ENCODE measurements at regions not wholly inside any gene's neighbourhood (a gene's known extent, or its start where the extent isn't known, plus 50 kb on each side); places are given as distances from the start of the nearest gene placed in this dataset.

DNA sequence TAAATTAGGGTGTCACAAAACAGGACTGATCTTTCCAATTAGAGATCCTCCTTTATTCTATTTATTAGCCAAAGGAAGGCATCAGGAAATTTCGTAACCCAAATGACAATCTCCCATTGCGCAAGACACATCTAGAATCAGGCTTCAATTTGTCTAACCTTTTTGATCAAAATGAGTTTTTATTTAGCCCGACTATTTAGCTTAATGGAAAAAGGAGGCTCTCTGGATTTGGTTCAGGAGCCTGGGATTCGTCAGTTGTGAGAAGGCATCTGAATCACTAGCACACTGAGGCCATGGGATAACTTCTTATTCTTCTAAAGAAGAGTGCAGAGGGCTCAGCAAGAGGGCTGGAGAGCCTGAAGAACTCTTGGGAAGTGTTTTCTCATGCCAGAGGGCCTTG, 332.1 kb upstream of the ETAA1 start (continued):
- TF ChIP-seq ZFP3 (tag by site-specific recombination; IDR thresholded peaks at IDR 0.05; ENCODE audit: low read depth) (no peak), YY2 (tag by site-specific recombination; IDR thresholded peaks at IDR 0.05) (no peak), ZNF548 (tag by site-specific recombination; IDR thresholded peaks at IDR 0.05) (no peak)

DNA sequence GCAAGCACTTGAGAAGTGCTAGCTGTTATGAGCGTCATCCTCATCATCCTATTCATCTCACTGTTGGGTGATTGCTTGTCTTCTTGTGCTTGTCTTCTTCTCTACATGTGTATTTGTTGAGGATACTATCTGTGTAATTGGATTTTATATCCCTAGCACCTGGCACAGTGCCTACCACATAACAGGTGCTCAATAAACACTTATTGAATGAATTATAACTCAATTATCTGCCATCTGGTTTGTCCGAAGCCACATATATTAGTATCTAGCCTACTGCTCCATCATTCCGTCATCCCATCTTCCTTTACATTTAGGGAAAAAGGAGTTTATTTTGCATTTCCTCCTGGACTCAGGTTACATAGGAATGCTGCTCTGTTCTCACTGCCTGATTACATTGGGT, 330.4 kb upstream of the ETAA1 start:
- ChIA-PET POLR2A (no interaction called here), CTCF (interaction anchor here (1.0 kb wide), 1 partner anchor 131 kb away, joined by 3 read pairs; no protein-coding TSS in a partner anchor)
- no peaks in the 10 kb centered on the region for H3K4me1 ChIP-seq (ENCODE audit: control insufficient read depth, insufficient read depth, low read length)
- TF ChIP-seq ZNF626 (tag by site-specific recombination; IDR thresholded peaks at IDR 0.05) (no peak), FEZF1 (tag by site-specific recombination; IDR thresholded peaks at IDR 0.05) (no peak), ZNF654 (tag by site-specific recombination; IDR thresholded peaks at IDR 0.05; ENCODE audit: low read depth) (no peak), SCRT2 (tag by site-specific recombination; IDR thresholded peaks at IDR 0.05) (no peak), ZNF266 (tag by site-specific recombination; IDR thresholded peaks at IDR 0.05; ENCODE audit: low read depth) (no peak), ZNF544 (tag by site-specific recombination; IDR thresholded peaks at IDR 0.05) (no peak), ZNF311 (tag by site-specific recombination; IDR thresholded peaks at IDR 0.05; ENCODE audit: borderline replicate concordance) (no peak), ZNF433 (tag by site-specific recombination; IDR thresholded peaks at IDR 0.05; ENCODE audit: low read depth) (no peak), ZNF350 (tag by site-specific recombination; IDR thresholded peaks at IDR 0.05) (no peak), EGR2 (tag by site-specific recombination; IDR thresholded peaks at IDR 0.05; ENCODE audit: low read depth) (no peak)
- TF ChIP-seq, protein P1, sequence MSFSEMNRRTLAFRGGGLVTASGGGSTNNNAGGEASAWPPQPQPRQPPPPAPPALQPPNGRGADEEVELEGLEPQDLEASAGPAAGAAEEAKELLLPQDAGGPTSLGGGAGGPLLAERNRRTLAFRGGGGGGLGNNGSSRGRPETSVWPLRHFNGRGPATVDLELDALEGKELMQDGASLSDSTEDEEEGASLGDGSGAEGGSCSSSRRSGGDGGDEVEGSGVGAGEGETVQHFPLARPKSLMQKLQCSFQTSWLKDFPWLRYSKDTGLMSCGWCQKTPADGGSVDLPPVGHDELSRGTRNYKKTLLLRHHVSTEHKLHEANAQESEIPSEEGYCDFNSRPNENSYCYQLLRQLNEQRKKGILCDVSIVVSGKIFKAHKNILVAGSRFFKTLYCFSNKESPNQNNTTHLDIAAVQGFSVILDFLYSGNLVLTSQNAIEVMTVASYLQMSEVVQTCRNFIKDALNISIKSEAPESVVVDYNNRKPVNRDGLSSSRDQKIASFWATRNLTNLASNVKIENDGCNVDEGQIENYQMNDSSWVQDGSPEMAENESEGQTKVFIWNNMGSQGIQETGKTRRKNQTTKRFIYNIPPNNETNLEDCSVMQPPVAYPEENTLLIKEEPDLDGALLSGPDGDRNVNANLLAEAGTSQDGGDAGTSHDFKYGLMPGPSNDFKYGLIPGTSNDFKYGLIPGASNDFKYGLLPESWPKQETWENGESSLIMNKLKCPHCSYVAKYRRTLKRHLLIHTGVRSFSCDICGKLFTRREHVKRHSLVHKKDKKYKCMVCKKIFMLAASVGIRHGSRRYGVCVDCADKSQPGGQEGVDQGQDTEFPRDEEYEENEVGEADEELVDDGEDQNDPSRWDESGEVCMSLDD (tag by site-specific recombination; IDR thresholded peaks at IDR 0.05), result no peak
- TF ChIP-seq, protein P2, sequence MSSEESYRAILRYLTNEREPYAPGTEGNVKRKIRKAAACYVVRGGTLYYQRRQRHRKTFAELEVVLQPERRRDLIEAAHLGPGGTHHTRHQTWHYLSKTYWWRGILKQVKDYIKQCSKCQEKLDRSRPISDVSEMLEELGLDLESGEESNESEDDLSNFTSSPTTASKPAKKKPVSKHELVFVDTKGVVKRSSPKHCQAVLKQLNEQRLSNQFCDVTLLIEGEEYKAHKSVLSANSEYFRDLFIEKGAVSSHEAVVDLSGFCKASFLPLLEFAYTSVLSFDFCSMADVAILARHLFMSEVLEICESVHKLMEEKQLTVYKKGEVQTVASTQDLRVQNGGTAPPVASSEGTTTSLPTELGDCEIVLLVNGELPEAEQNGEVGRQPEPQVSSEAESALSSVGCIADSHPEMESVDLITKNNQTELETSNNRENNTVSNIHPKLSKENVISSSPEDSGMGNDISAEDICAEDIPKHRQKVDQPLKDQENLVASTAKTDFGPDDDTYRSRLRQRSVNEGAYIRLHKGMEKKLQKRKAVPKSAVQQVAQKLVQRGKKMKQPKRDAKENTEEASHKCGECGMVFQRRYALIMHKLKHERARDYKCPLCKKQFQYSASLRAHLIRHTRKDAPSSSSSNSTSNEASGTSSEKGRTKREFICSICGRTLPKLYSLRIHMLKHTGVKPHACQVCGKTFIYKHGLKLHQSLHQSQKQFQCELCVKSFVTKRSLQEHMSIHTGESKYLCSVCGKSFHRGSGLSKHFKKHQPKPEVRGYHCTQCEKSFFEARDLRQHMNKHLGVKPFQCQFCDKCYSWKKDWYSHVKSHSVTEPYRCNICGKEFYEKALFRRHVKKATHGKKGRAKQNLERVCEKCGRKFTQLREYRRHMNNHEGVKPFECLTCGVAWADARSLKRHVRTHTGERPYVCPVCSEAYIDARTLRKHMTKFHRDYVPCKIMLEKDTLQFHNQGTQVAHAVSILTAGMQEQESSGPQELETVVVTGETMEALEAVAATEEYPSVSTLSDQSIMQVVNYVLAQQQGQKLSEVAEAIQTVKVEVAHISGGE (tag by site-specific recombination; conservative IDR thresholded peaks at IDR 0.05; ENCODE audit: low read depth), result no peak
- TF ChIP-seq, protein P3, sequence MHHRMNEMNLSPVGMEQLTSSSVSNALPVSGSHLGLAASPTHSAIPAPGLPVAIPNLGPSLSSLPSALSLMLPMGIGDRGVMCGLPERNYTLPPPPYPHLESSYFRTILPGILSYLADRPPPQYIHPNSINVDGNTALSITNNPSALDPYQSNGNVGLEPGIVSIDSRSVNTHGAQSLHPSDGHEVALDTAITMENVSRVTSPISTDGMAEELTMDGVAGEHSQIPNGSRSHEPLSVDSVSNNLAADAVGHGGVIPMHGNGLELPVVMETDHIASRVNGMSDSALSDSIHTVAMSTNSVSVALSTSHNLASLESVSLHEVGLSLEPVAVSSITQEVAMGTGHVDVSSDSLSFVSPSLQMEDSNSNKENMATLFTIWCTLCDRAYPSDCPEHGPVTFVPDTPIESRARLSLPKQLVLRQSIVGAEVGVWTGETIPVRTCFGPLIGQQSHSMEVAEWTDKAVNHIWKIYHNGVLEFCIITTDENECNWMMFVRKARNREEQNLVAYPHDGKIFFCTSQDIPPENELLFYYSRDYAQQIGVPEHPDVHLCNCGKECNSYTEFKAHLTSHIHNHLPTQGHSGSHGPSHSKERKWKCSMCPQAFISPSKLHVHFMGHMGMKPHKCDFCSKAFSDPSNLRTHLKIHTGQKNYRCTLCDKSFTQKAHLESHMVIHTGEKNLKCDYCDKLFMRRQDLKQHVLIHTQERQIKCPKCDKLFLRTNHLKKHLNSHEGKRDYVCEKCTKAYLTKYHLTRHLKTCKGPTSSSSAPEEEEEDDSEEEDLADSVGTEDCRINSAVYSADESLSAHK (tag by site-specific recombination; IDR thresholded peaks at IDR 0.05), result no peak
- H3K27ac ChIP-seq (ENCODE audit: extremely low read depth, low read depth, low read length), result no peak overlapping the region
- H3K4me3 ChIP-seq (ENCODE audit: low read depth, low read length), result no peak overlapping the region
- no peaks in the 10 kb centered on the region for H3K9me3 ChIP-seq (ENCODE audit: control insufficient read depth, insufficient read depth, low read depth, low read length)
- no peaks in the 10 kb centered on the region for H3K36me3 ChIP-seq (ENCODE audit: control insufficient read depth in 2 of 2, insufficient read depth in 1 of 2, low read length in 2 of 2)

DNA sequence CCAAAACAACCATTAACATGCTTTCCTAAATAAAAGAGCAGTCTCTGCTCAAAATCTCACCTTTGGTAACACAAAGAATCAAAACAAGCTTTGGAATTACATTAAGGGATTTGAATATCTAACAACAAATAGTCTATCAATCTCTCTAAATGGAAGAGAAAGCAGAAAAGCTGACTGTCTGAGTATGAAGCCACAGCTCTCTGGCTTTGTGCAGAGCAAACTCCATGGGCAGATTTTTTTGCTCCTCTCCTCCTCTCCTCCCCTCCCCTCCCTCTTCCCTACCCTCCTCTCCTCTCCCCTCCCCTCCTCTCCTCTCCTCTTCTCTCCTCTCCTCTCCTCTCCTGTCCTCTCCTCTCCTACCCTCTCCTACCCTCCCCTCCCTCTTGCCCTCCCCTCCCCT, 329.5 kb upstream of the ETAA1 start:
- Histone ChIP-seq H3K4me1 (ENCODE audit: control insufficient read depth, insufficient read depth, low read length) (no peaks in the 10 kb centered on the region), H3K4me3 (ENCODE audit: low read depth, low read length) (no peak overlapping the region), H3K36me3 (ENCODE audit: control insufficient read depth in 2 of 2, insufficient read depth in 1 of 2, low read length in 2 of 2) (no peaks in the 10 kb centered on the region), H3K27ac (ENCODE audit: extremely low read depth, low read depth, low read length) (no peak overlapping the region), H3K9me3 (ENCODE audit: control insufficient read depth, insufficient read depth, low read depth, low read length) (no peaks in the 10 kb centered on the region)
- ChIA-PET CTCF (no interaction called here), POLR2A (no interaction called here)
- TF ChIP-seq ZBTB8A (tag by site-specific recombination; IDR thresholded peaks at IDR 0.05) (no peak), ZNF239 (tag by site-specific recombination; IDR thresholded peaks at IDR 0.05) (no peak), ZNF174 (tag by site-specific recombination; IDR thresholded peaks at IDR 0.05) (no peak), ZFP37 (tag by site-specific recombination; IDR thresholded peaks at IDR 0.05) (no peak), ZBTB17 (tag by site-specific recombination; IDR thresholded peaks at IDR 0.05) (no peak), BCL11B (tag by site-specific recombination; IDR thresholded peaks at IDR 0.05; ENCODE audit: low read depth) (no peak), SCRT1 (tag by site-specific recombination; IDR thresholded peaks at IDR 0.05; ENCODE audit: borderline replicate concordance) (no peak), HOXC10 (CRISPR knock-in tag; IDR thresholded peaks at IDR 0.05) (no peak), ZNF629 (tag by site-specific recombination; IDR thresholded peaks at IDR 0.05) (no peak), IKZF3 (tag by site-specific recombination; IDR thresholded peaks at IDR 0.05) (no peak), YY2 (tag by site-specific recombination; IDR thresholded peaks at IDR 0.05) (no peak), ZNF473 (tag by site-specific recombination; IDR thresholded peaks at IDR 0.05) (no peak), TCF7L2 (IDR thresholded peaks at IDR 0.05; ENCODE audit: borderline replicate concordance, low read depth, low read length) (no peak)
